ENCODE measurements at regions not wholly inside any gene's neighbourhood (a gene's known extent, or its start where the extent isn't known, plus 50 kb on each side); places are given as distances from the start of the nearest gene placed in this dataset.

- no peak for TF ChIP-seq CTCF (IDR thresholded peaks at IDR 0.05)
- no peak for TF ChIP-seq EP300 (IDR thresholded peaks at IDR 0.05)
Observed at GRCh38 chr18:45155526-45155925, 459.8 kb upstream of the SLC14A2 start.

Data from ovary (tissue), 3 donors.